SH-SY5Y (cell line): ENCODE measurements at regions not wholly inside any gene's neighbourhood (a gene's known extent, or its start where the extent isn't known, plus 50 kb on each side); places are given as distances from the start of the nearest gene placed in this dataset.

ENCODE experiments used
- GATA2 ChIP-seq: IDR thresholded peaks from 2 replicates; pipeline ENCODE4 v1.6.1; 2011; ENCODE audit warnings: mild to moderate bottlenecking, low read depth, low read length
- GATA3 ChIP-seq: IDR thresholded peaks from 2 replicates; pipeline ENCODE4 v1.6.1; 2011; ENCODE audit warnings: low read depth, mild to moderate bottlenecking, low read length, moderate library complexity

DNA sequence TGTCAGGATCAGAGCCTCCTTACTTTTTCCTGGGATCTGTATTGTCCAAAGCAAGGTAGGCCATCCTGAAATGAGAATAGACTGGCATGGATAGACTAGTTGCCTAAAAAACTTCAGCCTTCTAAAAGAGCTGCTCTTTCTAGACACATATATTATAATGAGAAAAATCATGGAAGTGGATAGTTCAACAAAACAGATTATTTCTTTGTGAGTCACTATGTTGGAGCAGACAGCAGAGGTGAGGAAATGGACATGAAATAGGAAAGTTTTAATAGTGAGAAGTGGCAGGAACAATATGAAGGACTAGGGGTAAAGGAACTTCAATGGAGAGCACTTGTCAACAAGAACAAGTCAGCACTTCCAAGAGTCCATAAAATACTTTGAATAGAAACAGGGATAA, 101.9 kb upstream of the ANO3 start:
- TF ChIP-seq GATA2 (no peak), GATA3 (no peak)

DNA sequence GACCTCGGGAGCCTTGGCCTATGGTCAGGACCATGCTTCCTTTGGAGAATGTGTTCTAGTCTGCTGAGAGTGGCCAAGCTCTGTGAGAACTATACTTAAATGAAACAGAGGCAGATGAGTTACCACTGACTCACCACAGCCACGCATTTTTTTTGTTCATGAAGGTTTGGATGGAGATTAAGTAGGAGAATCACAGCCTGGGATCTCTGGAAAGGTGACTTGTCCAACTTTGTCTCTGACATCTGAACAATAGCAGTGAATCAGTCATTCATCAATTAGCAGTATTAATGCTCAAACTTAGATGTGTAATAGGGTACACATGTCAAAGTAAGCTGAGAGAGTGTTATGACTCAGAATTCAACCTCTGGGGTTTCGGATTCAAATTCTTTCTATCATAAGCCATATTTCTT, 100.7 kb upstream of the ANO3 start:
- no peak for TF ChIP-seq GATA3
- no peak for TF ChIP-seq GATA2

DNA sequence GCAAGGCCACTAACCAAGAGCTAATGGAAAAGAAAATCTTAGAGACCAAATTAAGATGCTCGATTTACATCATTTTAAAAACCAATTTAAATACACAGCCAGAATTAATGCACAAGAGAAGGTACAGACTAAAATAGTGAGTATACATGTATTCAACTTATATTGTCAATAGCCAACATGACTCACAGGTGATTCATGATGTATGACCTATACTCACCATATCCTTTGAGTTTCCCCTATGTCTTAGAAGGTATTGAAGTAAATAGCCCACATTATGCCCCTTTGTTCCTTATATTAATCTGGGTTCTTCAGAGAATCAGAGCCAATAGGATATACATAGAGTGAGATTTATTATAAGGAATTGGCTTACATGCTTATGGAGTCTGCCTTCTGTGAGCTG, 97.5 kb upstream of the ANO3 start:
- TF ChIP-seq GATA3 (no peak), GATA2 (no peak)

DNA sequence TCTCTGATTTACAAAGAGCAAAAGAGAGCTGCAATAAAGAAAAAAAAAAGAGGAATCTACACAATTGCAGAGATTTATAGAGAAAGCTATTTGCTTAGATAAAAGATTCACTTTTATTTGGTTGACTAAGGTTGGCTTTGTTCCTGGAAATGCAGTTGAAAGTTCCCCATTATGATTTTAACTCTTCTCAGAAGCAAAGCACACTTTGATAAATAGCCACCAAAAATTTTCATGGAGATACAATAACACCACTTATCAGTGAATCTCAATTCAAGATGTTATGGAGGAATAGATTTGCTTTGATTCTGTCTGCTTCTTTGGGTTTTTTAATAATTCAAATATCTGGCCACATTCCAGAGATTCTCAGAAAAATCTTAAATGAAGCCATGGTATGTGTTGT, 88.5 kb upstream of the ANO3 start:
- TF ChIP-seq GATA3, result no peak
- no peak for TF ChIP-seq GATA2

DNA sequence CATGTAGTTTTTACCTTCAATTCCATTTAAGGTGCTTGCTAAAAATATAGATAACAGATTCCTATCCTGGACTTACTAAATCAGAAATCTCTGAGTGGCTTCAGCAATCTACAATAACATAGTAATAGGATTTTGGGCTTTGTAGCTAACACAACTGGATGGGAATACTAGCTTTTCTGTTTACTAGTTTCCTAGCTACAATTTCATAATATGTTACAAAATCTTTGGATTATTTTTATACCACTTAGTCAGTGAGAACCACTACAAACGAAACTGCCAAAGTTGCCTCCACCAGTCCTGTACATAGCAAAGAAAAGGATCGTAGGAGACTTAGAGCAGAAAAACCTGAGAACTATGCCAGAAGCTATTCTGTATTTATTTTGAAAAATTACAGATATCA, 87.7 kb upstream of the ANO3 start:
- TF ChIP-seq GATA3 (no peak), GATA2 (no peak)

DNA sequence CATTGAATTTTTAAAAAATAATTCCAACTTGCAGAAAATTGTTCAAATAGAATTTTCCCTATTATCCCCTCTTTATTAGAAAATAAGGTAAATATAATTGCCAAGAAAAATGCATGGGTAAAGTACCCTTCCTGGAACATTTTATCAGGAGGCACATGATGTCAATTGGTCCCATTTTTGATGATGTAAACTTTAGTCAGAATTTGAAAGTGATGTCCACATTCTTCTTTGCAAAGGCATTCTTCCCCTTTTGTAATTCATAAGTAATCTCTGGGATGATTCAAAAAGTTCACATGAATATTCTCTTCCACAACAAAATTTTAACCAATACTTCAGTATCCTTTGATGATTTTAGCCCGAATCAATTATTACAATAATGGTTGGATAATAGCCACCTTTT, 86.9 kb upstream of the ANO3 start:
- TF ChIP-seq GATA2, result no peak
- TF ChIP-seq GATA3, result no peak

DNA sequence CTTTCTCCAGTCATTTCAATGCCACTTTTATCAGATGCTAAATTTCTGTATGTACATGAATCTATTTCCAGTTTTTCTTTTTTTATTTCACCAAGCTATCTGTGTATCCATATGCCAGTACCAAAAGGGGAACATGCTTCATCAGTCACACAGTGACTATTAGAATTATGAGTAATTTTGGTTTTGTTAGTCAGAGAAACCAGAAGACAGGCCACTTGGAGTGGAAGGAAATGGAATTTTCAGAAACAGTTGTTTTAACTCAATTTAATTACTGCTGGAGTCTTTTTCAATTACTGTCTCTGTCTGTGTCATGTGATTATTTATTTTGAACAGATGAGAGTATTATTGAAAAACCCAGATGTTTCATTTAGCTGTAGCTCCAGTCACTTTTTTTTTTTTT, 84.6 kb upstream of the ANO3 start:
- TF ChIP-seq GATA3, result no peak
- no peak for TF ChIP-seq GATA2

DNA sequence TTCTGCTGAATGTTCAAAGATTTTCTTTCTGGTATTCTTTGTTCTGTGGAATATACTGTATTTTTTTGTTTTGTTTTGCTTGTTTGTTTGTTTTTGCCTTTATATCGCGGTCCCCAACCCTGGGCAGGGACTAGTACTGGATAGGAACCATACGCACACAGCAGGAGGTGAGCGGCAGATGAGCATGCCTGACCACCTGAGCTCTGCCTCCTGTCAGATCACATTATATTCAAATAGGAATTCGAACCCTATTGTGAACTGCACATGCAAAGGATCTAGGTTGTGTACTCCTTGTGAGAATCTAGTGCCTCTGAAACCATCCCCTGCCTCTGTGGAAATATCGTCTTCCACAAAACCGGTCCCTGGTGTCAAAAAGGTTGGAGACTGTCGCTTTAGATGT, 83.3 kb upstream of the ANO3 start:
- no peak for TF ChIP-seq GATA2
- TF ChIP-seq GATA3, result no peak

DNA sequence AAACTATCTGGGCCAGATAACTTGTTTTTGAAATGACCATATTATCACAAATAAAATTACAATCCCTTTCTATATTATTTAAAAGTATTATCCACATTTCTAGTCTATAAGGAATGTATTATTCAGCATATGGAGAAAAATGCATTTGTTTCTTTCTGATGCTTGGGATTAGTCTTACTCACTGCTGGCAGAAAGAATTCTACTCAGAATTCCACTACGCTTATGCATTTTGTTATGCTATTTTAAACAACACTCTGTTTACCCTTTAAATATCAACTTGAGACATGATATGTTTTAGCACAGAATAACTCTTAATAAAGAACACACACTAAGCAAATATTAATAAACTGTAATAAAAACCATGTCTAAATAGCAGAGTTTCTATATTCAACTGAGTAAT, 77.6 kb upstream of the ANO3 start:
- TF ChIP-seq GATA3, result no peak

DNA sequence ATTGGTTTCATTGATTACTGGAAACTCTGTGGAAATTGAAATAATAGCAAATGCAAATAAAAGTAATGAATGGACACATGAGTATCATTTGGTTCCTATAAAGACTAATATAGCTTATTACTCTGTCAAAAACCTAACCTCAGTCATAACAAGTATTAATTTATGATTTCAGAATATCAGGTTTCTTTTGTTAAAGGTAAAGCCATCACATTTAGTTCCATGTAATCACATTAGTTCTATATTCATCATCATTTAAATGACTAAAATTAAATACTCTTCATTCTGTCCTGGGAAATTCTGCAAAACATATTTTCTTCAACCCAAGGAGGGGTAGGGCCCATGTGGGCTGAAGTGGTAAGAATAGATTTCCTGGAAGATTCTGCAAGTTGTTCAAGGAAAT, 68.2 kb upstream of the ANO3 start:
- no peak for TF ChIP-seq GATA2
- no peak for TF ChIP-seq GATA3

DNA sequence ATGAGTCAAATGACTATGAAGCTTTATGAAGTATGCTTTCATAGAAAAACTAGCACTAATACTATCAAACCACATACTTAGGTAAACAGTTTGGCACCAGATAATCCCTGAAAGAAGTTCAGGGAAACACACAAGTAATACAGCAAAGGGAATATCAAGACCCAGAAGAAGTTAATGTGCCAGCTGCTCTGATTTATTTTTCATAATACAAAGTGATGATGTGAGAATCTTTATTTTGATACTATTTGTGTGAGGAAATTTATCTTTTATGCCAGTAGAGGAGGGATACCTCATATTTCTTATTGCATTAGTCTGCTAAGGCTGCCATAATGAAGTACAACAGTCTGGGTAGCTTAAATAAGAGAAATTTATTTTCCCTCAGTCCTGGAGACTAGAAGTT, 67.7 kb upstream of the ANO3 start:
- TF ChIP-seq GATA3 (no peak), GATA2 (no peak)

DNA sequence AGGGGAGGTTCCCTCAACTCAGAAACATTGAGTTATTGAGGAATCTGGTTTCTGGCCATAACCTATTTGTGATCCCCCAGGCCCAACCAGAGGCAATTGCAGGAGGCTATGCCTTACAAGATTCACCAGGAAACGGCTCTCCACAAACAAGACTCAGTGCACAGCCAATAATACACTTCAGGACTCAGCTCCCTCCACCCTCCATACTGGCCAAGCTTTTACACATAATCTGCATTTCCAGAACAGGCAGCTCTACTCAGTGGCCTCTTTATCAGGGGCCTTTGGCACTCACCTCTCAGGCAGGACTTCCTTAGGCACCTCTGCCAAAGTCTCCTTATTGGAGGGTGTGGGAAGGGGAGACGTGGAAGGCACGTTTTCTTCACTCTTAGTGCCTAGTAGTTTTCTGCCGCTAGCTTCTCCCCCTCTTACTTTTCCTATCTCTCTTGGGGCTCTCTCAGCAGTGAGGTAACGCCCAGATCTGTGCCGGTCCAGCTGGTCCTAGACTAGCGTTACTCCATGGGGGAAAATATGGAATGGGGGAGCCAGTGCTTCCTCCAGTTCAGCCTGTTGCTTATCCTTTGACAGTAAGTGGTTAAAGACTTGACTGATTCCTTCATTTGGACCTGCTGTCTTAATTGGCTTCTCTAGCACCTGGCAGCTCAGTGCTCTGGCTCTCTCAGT, 62.8 kb upstream of the ANO3 start:
- TF ChIP-seq GATA2, result no peak
- TF ChIP-seq GATA3, result no peak

DNA sequence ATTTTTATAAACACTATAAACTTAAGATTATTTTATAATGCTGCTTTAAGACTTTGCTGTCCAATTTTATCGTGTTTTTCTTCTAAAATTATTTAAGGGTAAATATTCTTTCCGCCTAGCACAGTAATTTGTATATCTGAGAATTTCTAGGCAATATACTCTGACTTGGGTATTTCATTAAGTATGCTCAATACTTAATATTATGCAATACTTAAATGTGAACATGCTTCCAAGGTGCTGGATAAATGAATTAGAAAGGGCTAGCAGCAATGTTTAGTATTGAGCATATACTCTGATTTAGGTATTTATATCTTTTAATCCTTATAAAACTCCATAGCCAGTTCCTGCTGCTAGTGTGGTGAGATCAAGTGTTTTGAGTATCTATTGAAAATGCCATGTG, 60.3 kb upstream of the ANO3 start:
- TF ChIP-seq GATA3, result no peak
- no peak for TF ChIP-seq GATA2

DNA sequence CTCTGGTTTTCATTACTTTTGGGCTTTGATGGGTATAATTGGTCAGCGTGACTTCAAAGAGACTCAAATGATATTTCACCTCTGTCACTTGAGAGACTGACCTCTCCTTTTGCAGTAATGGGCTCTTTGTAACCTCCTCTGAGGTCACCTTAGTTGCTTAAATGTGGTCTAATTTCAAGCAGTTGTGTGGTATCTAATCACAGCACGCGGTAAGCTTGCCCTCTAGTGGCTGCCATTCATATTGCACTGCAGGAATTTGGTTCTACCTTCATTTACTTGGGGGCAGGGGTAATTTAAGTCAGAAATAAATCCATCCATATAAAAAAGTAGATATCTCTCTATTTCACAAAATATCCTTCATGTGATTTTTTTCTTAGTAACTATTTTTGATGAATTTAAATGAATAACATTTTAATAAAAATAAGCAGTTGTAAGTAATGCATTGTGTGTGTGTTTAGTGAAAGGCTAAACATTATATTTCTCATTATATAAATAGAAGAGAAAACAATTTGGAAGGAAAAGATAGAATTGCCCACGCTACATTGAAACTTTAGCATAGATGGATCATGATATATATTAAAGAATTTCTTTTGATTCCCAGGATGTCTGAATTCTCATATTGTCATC, 55.0 kb upstream of the ANO3 start:
- no peak for TF ChIP-seq GATA2
- TF ChIP-seq GATA3, result no peak

DNA sequence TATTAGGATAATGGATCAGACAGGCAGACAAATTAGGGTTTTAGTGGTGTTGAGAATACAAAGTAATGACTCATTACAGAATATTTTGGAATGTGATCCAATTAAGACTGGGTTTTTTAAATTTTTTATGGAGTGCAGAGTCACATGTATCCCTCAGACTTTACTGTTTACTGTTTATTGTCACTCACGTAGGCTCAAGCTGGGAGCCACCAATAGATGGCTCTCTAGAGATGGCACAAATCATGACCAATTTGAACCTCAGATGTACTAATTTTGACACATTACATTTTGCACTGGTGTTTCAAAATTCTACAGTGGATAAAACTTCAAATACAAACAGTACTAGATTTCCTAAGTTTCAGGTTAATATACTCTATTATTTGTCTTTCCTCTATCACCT, 53.6 kb upstream of the ANO3 start:
- TF ChIP-seq GATA3 (no peak), GATA2 (no peak)
